Kidney glomerular epithelial cell (primary cell): ENCODE measurements at regions not wholly inside any gene's neighbourhood (a gene's known extent, or its start where the extent isn't known, plus 50 kb on each side); places are given as distances from the start of the nearest gene placed in this dataset.
A peak's percentile ranks its signal among the peaks of the same experiment; 100 is the strongest.

Source experiments
- DNase-seq: peaks from one replicate; lab custom pipeline; 2025; lab: John Stamatoyannopoulos, UW

DNA sequence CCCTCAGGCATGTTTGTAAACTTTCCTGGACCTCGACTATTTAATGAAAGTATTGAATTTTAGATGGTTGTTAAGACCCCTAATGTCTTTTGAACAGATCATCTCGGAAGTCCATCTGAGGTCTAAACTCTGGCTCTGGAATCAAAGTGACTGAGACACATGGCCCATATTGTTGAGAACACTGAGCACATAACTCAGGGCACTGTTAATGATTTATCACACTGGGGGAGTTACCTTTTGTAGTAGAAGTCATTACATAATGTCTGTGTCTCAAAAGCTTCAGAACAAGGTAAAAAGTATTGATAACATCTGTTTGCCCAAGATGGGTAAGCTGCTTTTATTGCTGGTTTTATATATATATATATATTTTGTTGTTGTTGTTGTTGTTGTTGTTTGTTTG, 103.4 kb upstream of the HS3ST1 start:
- DNase-seq: peak; percentile 15

DNA sequence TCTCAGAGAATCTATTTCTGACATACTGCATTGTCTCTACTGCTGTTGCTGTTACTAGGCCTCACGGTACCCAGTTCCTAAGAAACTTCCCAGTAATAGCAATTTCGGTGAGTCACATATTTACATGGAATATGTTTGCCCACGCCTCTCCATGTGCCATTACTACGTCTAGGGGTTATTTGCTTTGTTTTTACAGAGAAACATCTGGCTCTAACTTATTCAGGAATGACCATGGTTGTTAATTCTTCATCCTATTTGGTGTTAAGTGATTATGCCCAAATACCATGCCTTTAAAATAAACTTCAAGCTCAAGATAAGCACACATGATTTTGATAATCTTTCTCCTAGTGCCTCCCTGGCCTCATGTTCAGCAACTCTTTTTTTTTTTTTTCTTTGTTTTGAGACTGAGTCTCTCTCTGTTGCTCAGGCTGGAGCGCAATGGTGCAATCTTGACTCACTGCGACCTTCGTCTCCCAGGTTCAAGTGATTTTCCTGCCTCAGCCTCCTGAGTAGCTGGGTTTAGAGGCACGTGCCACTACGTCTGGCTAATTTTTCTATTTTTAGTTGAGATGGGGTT, 101.0 kb upstream of the HS3ST1 start:
- DNase-seq: peak; percentile 2

DNA sequence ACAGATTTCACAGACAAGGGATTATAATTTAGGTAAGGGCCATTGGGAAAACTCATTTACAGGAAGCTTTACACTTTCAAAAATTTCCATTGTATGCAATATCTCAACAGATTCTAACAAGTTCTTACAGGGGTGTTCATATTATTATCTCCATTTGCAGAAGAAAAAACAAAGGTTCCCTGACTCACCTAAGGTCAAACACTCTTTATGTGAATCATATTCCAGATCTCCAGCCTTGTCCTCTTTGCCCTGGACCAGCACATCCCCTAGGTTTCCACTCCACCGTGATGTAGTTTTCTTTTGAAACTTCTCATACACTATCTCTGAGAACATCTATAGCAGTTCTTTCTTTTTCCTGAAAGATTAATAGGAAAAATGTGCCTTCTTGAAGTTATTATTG, 96.4 kb upstream of the HS3ST1 start:
- no peak for DNase-seq

DNA sequence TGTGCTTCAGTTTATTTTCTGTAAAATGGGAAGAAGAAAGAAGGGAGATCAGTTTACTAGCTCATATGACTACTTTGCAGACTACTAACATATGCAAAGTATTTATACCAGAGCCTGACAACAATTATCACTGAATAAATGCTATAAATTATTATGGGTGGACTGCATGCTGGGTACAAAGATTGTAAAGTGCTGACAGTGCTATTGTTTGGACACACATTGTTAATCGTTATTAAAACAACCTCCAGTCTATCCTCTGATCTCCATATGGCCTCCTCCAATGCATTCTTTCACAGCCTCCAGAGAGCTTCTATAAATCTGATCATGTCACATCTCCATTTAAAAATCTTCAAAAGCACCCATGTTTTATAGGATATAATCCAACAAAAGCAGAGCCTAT, 90.1 kb upstream of the HS3ST1 start:
- DNase-seq: no peak

DNA sequence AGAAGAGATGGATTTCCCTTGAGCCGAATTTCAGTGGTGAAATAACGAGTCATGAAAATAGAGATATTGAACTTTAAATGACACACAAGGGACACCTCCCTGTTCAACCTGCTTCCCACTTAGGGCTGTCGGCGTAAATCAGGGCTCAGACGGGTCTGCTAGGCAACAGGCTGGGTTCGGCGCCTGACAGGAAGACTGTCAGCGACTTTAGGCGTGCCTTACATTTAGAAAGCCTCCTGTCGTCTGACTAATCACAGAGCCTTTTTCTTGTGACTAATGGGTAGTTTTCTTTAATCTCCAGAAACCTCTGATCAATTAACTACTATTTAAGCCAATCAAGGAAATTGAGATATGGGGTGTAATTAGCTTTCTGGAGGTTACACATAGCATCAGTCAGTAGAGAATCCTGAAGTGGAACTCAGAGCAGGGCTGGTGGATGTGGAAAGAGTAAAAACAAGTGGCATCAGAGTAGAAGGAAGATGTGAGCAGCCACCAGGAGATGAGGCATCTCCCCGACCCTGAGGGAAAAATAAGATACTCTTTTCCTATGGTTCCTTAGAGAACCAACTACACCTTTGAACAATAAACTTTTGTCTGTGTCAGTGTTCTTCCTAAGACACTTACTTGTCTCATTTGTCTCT, 86.2 kb upstream of the HS3ST1 start:
- no peak for DNase-seq

DNA sequence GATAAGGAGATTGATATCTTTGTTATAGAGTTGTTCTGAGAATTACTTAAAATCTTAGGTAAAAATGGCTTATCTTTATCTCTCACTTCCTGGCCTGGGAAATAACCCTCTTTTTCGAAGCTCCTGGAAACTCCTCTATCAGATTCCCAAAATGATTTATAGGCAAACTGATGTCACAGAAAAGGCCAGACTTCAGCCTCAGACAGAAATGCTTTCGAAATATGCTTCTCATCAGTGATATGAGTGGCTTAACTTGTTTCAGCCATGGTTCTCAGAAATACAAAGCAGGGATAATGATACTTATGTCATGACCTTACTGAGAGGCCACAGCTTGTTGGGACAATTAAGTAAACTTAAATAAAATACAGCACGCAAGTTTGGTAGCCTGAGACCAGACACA, 85.3 kb upstream of the HS3ST1 start:
- DNase-seq: no peak

DNA sequence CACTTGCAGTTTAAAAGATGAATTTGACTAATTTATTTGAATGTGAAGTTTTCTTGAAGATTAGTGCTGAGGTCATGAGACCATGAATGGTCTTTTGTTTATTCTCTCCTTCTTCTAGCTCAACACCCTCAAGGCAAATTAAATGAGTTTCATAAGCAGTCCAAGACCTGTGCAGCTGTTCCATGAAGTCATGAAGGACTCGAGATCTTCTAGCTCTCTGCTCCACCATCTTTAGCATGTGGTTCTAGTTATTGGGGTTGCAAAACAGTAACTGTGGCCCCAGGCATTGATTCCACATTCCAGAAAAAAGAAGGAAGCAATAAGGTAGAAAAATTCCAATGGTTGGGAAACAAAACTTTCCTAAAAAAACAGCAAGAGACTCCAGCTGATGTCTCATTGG, 84.2 kb upstream of the HS3ST1 start:
- DNase-seq: no peak

DNA sequence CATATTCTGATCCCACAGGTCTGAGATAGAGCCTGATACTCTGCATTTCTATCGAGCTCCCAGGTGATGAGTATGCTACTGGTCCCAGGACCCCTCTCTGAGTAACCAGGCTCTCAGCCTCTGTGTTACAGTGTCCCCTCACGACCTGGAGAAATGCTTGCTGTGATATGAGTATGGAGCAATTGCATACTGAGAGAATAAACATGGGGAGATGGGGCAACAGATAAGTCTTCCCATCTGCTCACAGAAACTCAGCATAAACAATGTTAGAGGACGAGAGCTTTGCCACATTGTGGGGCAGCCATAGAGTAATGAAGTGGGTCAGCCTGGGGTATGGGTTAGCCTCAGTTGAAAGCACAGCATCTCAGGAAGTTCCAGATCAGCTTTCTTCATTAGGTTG, 82.6 kb upstream of the HS3ST1 start:
- DNase-seq: no peak

DNA sequence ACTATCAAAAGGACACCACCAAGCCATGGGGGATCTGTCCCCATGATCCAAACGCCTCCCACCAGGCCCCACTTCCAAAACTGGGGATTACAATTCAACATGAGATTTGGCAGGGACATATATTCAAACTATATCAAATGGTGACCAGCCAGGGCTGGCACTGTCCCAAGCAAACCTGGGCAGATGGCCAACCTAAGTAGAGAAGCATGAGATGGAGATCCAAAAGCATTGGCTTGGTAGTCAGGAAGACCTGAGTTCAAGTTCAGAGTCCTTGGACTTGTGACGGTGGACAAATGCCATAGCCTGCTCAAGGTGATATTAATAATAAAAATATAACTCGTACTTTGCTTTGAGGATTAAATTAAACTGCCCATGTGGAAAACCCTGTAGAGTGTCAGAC, 79.2 kb upstream of the HS3ST1 start:
- DNase-seq: no peak

DNA sequence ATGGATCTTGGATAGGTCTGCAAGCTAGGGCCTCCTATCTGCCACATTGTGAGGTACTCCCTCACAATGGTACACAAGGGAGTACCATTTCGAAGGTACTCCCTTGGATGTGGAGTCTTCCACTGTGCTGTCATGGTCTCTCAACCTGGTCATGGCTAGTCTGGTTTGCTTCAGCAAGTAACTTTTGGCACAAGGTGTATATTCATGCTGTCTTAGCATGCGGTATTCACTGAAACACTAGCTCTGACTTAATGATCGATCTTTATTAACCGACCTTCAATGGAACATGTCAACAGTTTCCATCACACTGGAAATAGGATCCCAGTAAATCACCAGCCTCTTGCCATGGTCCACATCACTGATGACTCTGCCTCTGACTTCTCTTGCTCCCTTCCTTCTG, 77.5 kb upstream of the HS3ST1 start:
- no peak for DNase-seq

DNA sequence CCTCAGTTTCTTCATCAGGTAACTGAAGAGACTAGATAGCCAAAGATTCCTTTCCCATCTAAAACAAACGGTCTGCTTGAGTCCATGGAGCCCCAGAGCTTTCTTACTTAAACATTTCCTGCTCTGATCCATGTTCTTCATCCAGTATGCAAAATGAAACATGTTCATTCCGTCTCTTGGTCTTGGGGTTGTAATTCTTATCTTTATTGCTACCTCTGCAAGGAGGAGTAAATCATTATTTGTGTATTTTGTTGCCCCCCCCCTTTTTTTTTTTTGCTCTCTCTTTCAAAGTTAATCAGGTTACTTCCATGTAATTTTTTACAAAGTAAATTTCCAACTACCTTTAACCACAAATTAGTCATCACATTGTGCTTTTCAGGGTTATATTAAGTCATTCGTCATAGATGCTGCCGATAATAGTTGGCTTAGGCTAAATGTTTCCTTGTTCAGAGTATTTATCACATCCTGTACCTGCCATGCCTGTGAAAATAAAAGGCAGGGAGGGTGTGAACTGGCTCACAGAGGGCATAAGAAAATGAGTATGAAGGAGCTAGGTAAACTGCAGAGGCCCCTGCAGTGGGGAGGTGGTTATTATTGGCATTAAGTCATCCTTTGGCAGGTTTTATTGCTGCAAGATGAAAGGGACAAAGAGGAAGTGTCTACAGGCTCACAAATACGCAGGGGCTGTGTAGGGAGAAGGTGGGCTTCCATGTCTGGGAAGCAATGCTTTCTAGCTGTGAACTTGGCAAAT, 76.7 kb upstream of the HS3ST1 start:
- DNase-seq: peak; percentile 51

DNA sequence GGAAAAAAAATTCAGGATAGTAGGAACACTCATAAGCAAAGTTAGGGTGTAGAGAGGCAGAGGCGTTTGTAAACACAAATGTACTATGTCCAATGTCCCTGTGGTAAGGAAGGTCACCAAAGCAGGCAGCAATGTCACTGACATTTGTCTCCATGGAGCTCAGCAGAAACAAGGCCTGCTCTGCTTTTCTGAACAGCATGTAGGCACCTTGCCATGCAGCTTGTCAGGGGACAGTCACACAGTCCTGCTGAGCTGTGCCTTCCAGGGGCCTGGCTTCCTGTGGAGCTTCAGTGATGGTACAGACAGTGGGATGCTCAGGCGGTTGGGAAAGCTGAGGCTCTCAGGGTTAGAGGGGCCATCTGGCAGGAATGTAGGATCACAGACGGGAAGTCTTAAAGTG, 74.5 kb upstream of the HS3ST1 start:
- DNase-seq: no peak

DNA sequence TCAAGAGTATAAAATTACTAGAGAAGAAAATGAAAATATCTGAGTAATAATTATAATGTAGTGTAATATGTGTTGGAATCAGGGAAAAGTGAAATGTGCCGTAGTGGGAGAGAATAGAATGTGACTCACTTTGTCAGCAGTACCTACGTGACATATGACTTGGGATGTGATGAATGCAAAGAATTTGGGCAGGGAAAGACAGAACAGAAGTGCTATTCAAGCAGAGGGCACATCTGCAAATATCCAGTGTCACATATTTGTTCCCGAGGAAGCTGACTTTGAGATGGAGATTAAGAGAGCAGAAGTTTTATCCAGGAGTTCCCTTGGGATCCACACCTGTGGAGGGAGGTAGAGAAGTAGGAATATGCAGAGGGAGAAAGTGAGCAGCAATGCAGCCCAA, 69.3 kb upstream of the HS3ST1 start:
- DNase-seq: no peak

DNA sequence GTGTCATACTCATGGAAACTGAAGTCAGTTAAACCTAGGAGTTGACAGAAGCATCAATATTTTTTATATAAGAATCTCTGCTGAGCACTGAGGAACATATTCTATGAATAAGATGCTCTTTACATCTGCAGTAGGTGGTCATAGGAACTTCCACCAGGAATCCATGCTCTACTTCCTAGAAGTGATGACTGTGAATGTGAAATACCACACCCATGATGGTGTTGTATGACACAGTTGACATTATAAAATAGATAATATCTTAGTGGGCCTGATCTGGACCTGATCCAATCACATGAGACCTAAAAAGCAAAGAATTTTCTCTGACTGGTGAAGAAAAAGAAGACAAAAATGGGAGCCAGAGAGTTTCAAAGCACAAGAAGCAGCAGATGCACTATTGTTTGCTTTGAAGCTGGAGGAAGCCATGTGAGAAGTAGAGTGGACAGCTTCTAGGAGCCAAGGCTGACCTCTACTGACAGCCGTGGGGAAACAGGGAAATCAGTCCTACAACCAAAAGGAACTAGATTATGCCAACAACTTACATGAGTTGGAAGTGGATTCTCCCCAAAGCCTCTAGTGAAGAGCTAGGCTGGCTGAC, 68.6 kb upstream of the HS3ST1 start:
- no peak for DNase-seq

DNA sequence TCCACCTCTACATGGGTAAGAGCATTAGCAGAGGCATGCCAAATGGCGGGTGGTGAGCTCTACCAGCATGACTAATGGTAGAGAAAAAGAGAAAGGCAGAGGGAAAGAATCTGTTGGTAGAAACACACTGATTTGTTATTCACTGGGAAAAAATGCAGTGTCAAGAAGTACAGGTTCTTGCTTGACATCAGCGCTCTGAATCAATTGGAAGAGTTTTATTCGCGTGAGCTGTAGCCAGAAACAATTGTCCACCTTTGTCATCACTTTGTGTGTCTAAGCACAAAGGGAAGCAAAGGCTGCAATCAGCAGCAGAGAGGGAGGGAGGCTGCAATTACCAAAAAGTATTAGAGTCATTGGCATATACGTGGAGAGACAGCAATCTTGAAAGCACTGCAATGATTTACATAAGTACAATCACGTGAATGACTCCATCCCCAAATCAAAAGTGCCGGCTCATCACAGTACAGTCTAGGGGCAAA, 67.7 kb upstream of the HS3ST1 start:
- peak; percentile 25 for DNase-seq

DNA sequence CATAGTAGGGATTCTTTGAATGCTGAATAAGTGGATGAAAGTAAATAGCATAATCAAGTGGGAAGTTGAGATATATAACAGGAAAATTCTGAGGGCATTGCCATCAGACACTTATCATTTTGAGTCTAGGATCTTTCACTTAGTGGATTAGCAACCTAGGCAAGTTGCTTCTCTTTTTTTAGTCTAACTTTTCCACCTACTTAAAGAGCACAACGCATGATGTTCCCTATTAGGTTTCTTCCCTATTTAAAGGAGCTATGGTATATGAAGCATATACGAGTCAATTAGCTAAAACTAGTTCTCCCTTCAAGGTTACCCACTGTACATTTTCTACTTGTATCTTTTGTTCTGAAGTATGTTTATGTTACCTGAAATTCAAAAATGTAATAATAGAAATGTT, 67.1 kb upstream of the HS3ST1 start:
- DNase-seq: no peak

DNA sequence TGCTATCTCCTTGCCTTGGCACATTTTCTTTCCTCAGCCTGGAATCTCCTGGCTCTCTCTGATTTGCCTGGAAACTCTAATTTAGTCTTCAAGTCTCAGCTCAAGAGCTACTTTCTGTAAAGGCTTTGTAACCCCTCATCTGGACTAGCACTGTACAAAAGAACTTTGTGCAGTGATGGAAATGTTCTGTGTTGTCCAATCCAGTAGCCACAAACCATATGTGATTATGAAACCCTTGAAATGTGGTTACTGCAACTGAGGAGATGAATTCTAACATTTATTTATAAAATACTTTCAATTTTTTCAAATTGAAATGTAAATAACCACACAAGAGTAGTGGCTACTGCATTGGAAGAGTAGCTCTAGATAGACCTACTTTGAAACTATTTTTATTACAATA, 66.6 kb upstream of the HS3ST1 start:
- DNase-seq: no peak

DNA sequence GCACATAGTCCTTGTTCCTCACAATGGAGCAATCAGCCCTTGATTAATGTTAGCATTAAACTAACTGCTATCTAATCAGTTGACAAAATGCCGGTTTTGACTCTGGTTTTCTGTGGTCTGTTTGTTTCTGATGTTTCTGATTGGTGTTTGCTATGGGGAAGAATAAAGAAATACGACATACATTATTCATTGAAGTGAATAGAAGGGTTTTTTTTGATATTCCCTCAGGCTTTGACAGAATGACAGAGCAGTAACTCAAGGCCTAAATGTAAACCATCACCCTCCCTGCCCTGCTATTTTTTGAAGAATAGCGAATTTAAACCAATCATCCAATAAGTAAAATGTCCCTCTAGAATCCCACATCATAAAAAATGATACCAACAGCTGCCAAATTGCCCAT, 65.5 kb upstream of the HS3ST1 start:
- DNase-seq: no peak

DNA sequence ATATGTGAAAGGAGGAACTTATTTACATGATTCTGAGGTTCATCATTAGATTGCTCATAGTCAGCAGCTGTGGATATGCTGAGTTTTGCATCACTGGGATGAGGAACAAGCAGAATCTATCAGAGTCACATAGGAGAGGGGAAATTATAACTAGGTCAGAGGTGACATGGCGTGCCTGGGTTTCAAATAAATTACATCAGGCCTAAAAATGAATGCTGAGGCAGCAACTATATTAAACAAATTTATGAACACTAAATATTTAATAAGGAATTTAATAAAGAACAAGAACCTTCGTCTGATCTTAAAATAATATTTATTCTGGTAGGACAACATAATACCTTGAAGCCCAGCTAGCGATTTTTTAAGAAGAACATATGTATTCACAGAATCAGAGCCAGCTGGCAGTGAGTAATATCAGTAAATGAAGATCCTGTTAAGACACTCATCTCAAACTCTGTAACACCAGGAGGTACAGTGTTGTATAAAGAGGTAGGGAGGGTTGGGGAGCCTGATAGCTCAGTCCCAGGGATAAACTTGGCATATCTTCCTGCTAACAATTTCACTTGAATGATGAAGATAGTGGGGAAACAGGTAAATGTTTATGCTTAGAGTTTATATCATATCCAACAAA, 60.9 kb upstream of the HS3ST1 start:
- DNase-seq: no peak

DNA sequence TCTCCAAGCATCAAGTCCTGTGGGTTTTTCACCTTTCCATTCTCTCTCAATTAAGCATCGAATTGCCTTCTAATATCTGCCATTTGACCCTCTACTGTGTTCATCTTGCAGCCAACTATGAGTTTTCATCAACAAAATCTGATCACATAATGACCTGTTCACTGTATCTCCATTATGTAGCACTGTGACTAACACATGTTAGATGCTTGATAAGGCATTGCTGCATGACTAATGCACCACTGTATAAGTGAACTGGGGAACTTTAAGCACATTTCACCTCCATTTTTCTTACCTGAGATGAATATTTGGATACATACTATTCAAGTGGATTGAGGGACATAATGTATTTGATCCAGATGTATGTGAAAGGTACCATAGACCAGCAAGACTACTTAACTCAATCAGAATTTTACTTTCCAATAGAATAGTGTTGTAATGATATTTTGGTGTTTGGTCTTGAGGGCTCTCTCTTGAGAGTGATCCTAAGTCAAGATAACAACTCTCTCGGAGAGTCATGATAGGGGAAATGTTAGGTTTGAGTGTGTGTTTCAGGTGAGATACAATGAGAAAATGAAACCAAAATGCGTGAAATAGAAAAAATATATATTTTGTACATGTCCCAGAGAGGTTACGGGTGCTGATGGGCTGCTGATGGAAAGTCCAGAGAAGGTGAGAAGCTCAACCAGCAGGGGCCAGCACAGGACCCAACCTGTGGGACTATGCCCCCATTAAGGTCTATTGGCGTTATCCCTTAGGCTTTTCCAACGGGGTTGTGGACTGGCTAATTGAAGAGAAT, 60.2 kb upstream of the HS3ST1 start:
- DNase-seq: no peak

DNA sequence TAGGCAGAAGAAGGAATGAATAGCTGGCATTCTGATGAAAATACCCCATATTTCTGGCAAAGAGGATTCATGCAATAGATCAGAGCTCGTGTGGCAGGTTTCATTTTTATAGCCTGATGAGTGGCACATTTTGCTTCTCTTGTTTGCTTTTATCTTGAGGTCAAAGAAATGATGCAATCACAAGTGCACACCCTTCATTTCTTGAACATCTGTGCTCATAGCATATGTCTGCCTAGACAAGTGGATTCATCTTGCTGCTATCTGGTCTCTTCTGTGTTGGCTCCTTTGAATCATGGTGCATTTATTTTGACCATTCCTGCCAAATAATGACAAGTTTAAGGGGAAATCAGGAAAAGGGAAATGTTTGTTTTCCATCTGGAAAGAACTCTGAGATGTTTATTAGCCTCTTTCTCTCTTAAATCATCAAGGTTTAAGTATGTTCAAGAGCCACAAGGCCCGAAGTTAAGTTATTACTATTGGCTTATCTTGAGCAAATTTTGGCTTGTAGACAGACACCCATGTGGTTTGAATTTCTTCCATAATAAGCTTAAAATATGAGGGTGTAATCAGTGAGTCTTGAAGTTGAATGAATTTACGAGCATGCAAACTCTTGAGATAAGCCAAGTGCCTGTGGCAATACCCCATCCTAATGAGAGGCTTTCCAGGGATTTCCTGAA, 59.3 kb upstream of the HS3ST1 start:
- DNase-seq: no peak
